Stimulated activated naive CD8-positive, alpha-beta T cell treated with anti-CD3 and anti-CD28 coated beads, Interleukin-15, Interleukin-2, amounts not matched to agents 100 ng/mL and 50 ng/mL, for 24 hours (primary cell): ENCODE measurements at regions not wholly inside any gene's neighbourhood (a gene's known extent, or its start where the extent isn't known, plus 50 kb on each side); places are given as distances from the start of the nearest gene placed in this dataset.

Source experiments
- H3K27ac Mint-ChIP-seq: one replicate; pipeline ENCODE4 v1.8.0; 2021; ENCODE audit warnings: mild to moderate bottlenecking, mixed read lengths
- H3K27me3 Mint-ChIP-seq: one replicate; pipeline ENCODE4 v1.8.0; 2021; ENCODE audit warnings: mixed read lengths
- H3K36me3 Mint-ChIP-seq: one replicate; pipeline ENCODE4 v1.8.0; 2021; ENCODE audit warnings: low read depth, mixed read lengths
- H3K4me1 Mint-ChIP-seq: one replicate; pipeline ENCODE4 v1.8.0; 2021; ENCODE audit warnings: low read depth, mixed read lengths
- H3K4me3 Mint-ChIP-seq: one replicate; pipeline ENCODE4 v1.8.0; 2021; ENCODE audit warnings: mild to moderate bottlenecking, mixed read lengths
- H3K9me3 Mint-ChIP-seq: one replicate; pipeline ENCODE4 v1.8.0; 2021; ENCODE audit warnings: mixed read lengths

GRCh38 chr12:125214289-125214688 is 149.1 kb downstream of the AACS start:
- no peaks in the 10 kb centered on the region for H3K9me3 Mint-ChIP-seq
- H3K27me3 Mint-ChIP-seq, result peaks cover 9% of the 10 kb centered on the region
- H3K27ac Mint-ChIP-seq, result no peak overlapping the region
- no peaks in the 10 kb centered on the region for H3K4me1 Mint-ChIP-seq
- no peaks in the 10 kb centered on the region for H3K36me3 Mint-ChIP-seq
- no peak overlapping the region for H3K4me3 Mint-ChIP-seq

DNA sequence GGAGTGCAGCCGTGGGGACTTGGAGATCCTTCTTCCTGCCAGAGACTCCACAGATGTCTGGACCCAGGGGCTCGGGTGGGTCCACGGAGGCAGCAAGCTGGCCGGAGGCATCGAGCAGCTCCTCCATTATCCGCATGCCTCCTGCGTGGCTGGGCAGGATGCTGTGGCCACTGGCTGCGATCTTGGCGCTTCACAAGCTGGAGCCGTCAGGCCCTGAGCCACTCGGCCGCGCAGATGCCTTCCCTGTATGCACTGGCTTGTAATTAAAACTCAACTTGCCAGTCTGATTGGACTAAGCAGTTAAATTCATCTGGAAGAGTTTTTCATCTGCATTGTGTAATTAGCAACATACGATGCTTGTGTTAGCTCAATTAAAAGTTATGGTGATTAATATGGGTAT is 151.5 kb downstream of the AACS start:
- H3K4me1 Mint-ChIP-seq, result no peaks in the 10 kb centered on the region
- no peaks in the 10 kb centered on the region for H3K9me3 Mint-ChIP-seq
- H3K36me3 Mint-ChIP-seq, result no peaks in the 10 kb centered on the region
- H3K4me3 Mint-ChIP-seq, result no peak overlapping the region
- no peak overlapping the region for H3K27ac Mint-ChIP-seq
- peaks cover 19% of the 10 kb centered on the region for H3K27me3 Mint-ChIP-seq

GRCh38 chr12:125217308-125217707 is 152.1 kb downstream of the AACS start:
- no peak overlapping the region for H3K4me3 Mint-ChIP-seq
- peaks cover 19% of the 10 kb centered on the region for H3K27me3 Mint-ChIP-seq
- H3K9me3 Mint-ChIP-seq, result no peaks in the 10 kb centered on the region
- no peaks in the 10 kb centered on the region for H3K36me3 Mint-ChIP-seq
- no peaks in the 10 kb centered on the region for H3K4me1 Mint-ChIP-seq
- no peak overlapping the region for H3K27ac Mint-ChIP-seq

GRCh38 chr12:125218952-125219351 is 153.7 kb downstream of the AACS start:
- H3K4me3 Mint-ChIP-seq, result no peak overlapping the region
- H3K36me3 Mint-ChIP-seq, result no peaks in the 10 kb centered on the region
- no peaks in the 10 kb centered on the region for H3K9me3 Mint-ChIP-seq
- peaks cover 23% of the 10 kb centered on the region for H3K27me3 Mint-ChIP-seq
- no peak overlapping the region for H3K27ac Mint-ChIP-seq
- no peaks in the 10 kb centered on the region for H3K4me1 Mint-ChIP-seq

GRCh38 chr12:125220404-125221273 is 155.4 kb downstream of the AACS start:
- no peak overlapping the region for H3K27ac Mint-ChIP-seq
- H3K4me3 Mint-ChIP-seq, result no peak overlapping the region
- no peaks in the 10 kb centered on the region for H3K4me1 Mint-ChIP-seq
- peaks cover 27% of the 10 kb centered on the region for H3K27me3 Mint-ChIP-seq
- no peaks in the 10 kb centered on the region for H3K36me3 Mint-ChIP-seq
- H3K9me3 Mint-ChIP-seq, result no peaks in the 10 kb centered on the region

- Mint-ChIP-seq H3K36me3 (no peaks in the 10 kb centered on the region), H3K4me3 (no peak overlapping the region), H3K9me3 (no peaks in the 10 kb centered on the region), H3K4me1 (no peaks in the 10 kb centered on the region), H3K27ac (no peak overlapping the region), H3K27me3 (peaks cover 27% of the 10 kb centered on the region)
Measured at GRCh38 chr12:125221602-125222001, 156.4 kb downstream of the AACS start.

DNA sequence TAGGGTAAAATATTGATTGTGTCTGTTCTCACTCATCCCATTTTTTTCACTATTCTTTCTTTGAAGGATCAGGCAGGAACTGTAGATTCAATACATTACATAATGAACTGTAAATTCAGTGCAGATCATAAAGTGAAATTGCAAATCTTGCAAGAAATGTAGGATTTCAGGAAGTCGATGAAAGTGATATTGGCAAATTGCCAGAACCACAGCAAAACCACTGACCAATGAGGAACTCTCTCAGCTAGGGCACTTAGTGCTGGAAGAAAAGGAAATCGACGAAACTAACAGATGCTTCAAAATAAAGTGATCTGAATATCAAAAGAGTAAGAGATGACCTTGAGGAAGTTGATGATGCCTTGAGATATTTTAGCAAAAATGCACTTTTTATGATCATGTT is 157.6 kb downstream of the AACS start:
- Mint-ChIP-seq H3K4me1 (no peaks in the 10 kb centered on the region), H3K4me3 (no peak overlapping the region), H3K27me3 (peaks cover 27% of the 10 kb centered on the region), H3K27ac (peak overlapping the region; percentile 18), H3K9me3 (no peaks in the 10 kb centered on the region), H3K36me3 (no peaks in the 10 kb centered on the region)

- Mint-ChIP-seq H3K9me3 (no peaks in the 10 kb centered on the region), H3K27ac (no peak overlapping the region), H3K4me1 (no peaks in the 10 kb centered on the region), H3K4me3 (no peak overlapping the region), H3K27me3 (peaks cover 20% of the 10 kb centered on the region), H3K36me3 (no peaks in the 10 kb centered on the region)
Measured at GRCh38 chr12:125225641-125226040, 160.4 kb downstream of the AACS start.

- no peak overlapping the region for H3K4me3 Mint-ChIP-seq
- H3K27ac Mint-ChIP-seq, result no peak overlapping the region
- no peaks in the 10 kb centered on the region for H3K4me1 Mint-ChIP-seq
- H3K36me3 Mint-ChIP-seq, result no peaks in the 10 kb centered on the region
- H3K27me3 Mint-ChIP-seq, result peaks cover 7% of the 10 kb centered on the region
- no peaks in the 10 kb centered on the region for H3K9me3 Mint-ChIP-seq
Measured at GRCh38 chr12:125228519-125229260, 163.5 kb downstream of the AACS start.

- Mint-ChIP-seq H3K4me1 (no peaks in the 10 kb centered on the region), H3K36me3 (no peaks in the 10 kb centered on the region), H3K27me3 (peaks cover 3% of the 10 kb centered on the region), H3K27ac (no peak overlapping the region), H3K4me3 (no peak overlapping the region), H3K9me3 (no peaks in the 10 kb centered on the region)
Measured at GRCh38 chr12:125229878-125230530, 164.8 kb downstream of the AACS start.

- Mint-ChIP-seq H3K9me3 (no peaks in the 10 kb centered on the region), H3K4me1 (no peaks in the 10 kb centered on the region), H3K4me3 (no peak overlapping the region), H3K27ac (no peak overlapping the region), H3K27me3 (peaks cover 6% of the 10 kb centered on the region), H3K36me3 (no peaks in the 10 kb centered on the region)
Measured at GRCh38 chr12:125233319-125233718, 168.1 kb downstream of the AACS start.

GRCh38 chr12:125239563-125239962 is 174.3 kb downstream of the AACS start:
- no peaks in the 10 kb centered on the region for H3K4me1 Mint-ChIP-seq
- H3K4me3 Mint-ChIP-seq, result no peak overlapping the region
- H3K9me3 Mint-ChIP-seq, result no peaks in the 10 kb centered on the region
- H3K27ac Mint-ChIP-seq, result no peak overlapping the region
- no peaks in the 10 kb centered on the region for H3K36me3 Mint-ChIP-seq
- H3K27me3 Mint-ChIP-seq, result peaks cover 6% of the 10 kb centered on the region

DNA sequence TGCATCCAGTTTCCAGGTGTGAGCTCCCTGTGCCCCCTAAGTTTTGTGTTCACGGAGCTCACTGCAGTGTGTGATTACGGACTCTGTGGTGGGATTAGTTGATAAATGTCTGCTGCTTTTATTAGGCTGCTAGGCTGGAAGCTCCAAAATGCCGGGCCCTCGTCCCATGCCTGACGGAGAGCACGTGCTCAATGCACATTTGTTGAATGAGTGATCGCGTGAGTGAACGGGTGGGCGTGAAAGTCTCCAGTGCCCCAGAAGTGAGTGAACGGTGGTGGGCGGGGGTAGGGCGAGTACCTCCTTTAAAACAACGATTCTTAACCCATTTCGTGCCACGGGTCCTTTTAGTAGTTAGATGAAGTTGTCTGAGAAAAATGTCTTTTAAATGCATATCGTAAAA is 175.5 kb downstream of the AACS start:
- no peak overlapping the region for H3K27ac Mint-ChIP-seq
- peaks cover 7% of the 10 kb centered on the region for H3K27me3 Mint-ChIP-seq
- no peaks in the 10 kb centered on the region for H3K9me3 Mint-ChIP-seq
- H3K4me3 Mint-ChIP-seq, result no peak overlapping the region
- H3K4me1 Mint-ChIP-seq, result no peaks in the 10 kb centered on the region
- H3K36me3 Mint-ChIP-seq, result no peaks in the 10 kb centered on the region

GRCh38 chr12:125243811-125244210 is 178.6 kb downstream of the AACS start:
- no peak overlapping the region for H3K4me3 Mint-ChIP-seq
- no peaks in the 10 kb centered on the region for H3K9me3 Mint-ChIP-seq
- H3K27ac Mint-ChIP-seq, result no peak overlapping the region
- no peaks in the 10 kb centered on the region for H3K4me1 Mint-ChIP-seq
- H3K27me3 Mint-ChIP-seq, result peaks cover 18% of the 10 kb centered on the region
- no peaks in the 10 kb centered on the region for H3K36me3 Mint-ChIP-seq

DNA sequence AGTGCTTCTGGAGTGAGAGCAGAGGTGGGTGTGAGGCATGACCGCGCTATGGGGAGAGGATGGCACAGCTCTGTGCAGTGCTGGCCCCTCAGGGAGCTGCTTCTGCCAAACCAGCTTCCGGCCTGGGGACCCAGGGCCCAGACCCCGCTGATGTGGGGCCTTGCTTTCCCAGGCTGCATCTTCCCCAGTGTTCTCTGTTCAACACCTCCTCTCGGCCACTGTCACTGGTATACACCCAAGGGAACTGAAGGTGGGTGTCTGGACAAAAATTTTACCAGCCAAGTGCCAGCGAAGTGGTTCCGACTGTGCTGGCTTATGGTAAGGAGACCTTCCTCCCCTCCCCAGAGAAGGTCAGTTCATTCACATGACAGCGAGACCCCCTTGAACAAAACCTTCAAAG is 179.1 kb downstream of the AACS start:
- no peaks in the 10 kb centered on the region for H3K9me3 Mint-ChIP-seq
- no peaks in the 10 kb centered on the region for H3K36me3 Mint-ChIP-seq
- no peaks in the 10 kb centered on the region for H3K4me1 Mint-ChIP-seq
- H3K27ac Mint-ChIP-seq, result no peak overlapping the region
- H3K27me3 Mint-ChIP-seq, result peaks cover 18% of the 10 kb centered on the region
- H3K4me3 Mint-ChIP-seq, result no peak overlapping the region
